KMS-11 (cell line): ENCODE measurements at regions not wholly inside any gene's neighbourhood (a gene's known extent, or its start where the extent isn't known, plus 50 kb on each side); places are given as distances from the start of the nearest gene placed in this dataset.

Source experiments
- H2AFZ ChIP-seq: fragments of 200-600 bp; sonication (generic); 2 replicates; pipeline ENCODE4 v1.6.1; 2016; ENCODE audit warnings: antibody characterized with exemption, mixed run types, low read depth
- H3K27ac ChIP-seq: fragments of 200-600 bp; sonication (generic); 2 replicates; pipeline ENCODE4 v1.6.1; 2016; ENCODE audit warnings: mild to moderate bottlenecking, mixed run types
- H3K27me3 ChIP-seq: fragments of 200-600 bp; sonication (generic); 2 replicates; pipeline ENCODE4 v1.6.1; 2017; ENCODE audit warnings: mild to moderate bottlenecking, low read depth, mixed run types, moderate library complexity; ENCODE audit not compliant: insufficient read depth
- H3K36me3 ChIP-seq: fragments of 200-600 bp; sonication (generic); 2 replicates; pipeline ENCODE4 v1.6.1; 2017; ENCODE audit warnings: mild to moderate bottlenecking, mixed run types; ENCODE audit not compliant: insufficient read depth
- H3K4me1 ChIP-seq: fragments of 200-600 bp; sonication (generic); 2 replicates; pipeline ENCODE4 v1.6.1; 2016; ENCODE audit warnings: mild to moderate bottlenecking, low read depth, mixed run types; ENCODE audit not compliant: poor library complexity, severe bottlenecking
- H3K4me2 ChIP-seq: fragments of 200-600 bp; sonication (generic); 2 replicates; pipeline ENCODE4 v1.7.0; 2016; ENCODE audit warnings: mild to moderate bottlenecking, mixed run types
- H3K4me3 ChIP-seq: fragments of 200-600 bp; sonication (generic); IDR thresholded peaks from 2 replicates; pipeline ENCODE4 v1.6.1; 2017; ENCODE audit warnings: low read depth, low read length, mixed read lengths; ENCODE audit not compliant: insufficient read depth
- H3K79me2 ChIP-seq: fragments of 200-600 bp; sonication (generic); 2 replicates; pipeline ENCODE4 v1.6.1; 2016; ENCODE audit warnings: low read depth, mixed run types; ENCODE audit not compliant: insufficient read depth
- H3K9ac ChIP-seq: fragments of 200-600 bp; sonication (generic); 2 replicates; pipeline ENCODE4 v1.6.1; 2016; ENCODE audit warnings: mild to moderate bottlenecking, mixed run types
- H4K20me1 ChIP-seq: fragments of 200-600 bp; sonication (generic); 2 replicates; pipeline ENCODE4 v1.6.1; 2016; ENCODE audit warnings: mild to moderate bottlenecking, mixed run types; ENCODE audit not compliant: insufficient read depth
- TF ChIP-seq, protein P1 (sequence below): fragments of 200-600 bp; sonication (generic); conservative IDR thresholded peaks from 2 replicates; pipeline ENCODE4 v1.6.1; 2017; ENCODE audit warnings: low read depth, mild to moderate bottlenecking, antibody characterized with exemption, low read length, moderate library complexity, mixed read lengths

DNA sequence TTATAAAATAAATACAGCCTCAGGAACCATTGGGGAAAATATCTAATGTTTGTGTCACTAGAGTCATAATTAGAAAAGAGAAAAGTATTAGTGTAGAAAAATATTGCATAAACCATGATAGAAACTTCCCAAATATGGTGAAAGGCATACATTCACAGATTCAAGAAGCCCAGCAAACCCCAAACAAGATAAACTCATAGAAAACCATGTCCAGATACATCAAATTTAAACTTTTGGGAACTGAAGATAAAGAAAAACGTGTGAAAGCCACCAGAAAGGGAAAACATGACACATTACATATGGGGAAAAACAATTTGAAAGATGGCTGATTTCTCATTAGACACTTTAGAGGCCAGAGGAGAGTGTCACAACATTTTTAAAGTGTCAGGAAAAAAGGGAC, 236.5 kb upstream of the FN1 start:
- Histone ChIP-seq H3K9ac (no peak overlapping the region), H3K4me1 (peaks cover 7% of the 10 kb centered on the region), H4K20me1 (no peaks in the 10 kb centered on the region), H3K4me2 (no peak overlapping the region), H3K4me3 (no peak overlapping the region), H3K27ac (no peak overlapping the region), H2AFZ (no peak overlapping the region), H3K36me3 (no peaks in the 10 kb centered on the region), H3K79me2 (no peaks in the 10 kb centered on the region), H3K27me3 (no peaks in the 10 kb centered on the region)
- TF ChIP-seq, protein P1, sequence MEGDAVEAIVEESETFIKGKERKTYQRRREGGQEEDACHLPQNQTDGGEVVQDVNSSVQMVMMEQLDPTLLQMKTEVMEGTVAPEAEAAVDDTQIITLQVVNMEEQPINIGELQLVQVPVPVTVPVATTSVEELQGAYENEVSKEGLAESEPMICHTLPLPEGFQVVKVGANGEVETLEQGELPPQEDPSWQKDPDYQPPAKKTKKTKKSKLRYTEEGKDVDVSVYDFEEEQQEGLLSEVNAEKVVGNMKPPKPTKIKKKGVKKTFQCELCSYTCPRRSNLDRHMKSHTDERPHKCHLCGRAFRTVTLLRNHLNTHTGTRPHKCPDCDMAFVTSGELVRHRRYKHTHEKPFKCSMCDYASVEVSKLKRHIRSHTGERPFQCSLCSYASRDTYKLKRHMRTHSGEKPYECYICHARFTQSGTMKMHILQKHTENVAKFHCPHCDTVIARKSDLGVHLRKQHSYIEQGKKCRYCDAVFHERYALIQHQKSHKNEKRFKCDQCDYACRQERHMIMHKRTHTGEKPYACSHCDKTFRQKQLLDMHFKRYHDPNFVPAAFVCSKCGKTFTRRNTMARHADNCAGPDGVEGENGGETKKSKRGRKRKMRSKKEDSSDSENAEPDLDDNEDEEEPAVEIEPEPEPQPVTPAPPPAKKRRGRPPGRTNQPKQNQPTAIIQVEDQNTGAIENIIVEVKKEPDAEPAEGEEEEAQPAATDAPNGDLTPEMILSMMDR, result no peak

DNA sequence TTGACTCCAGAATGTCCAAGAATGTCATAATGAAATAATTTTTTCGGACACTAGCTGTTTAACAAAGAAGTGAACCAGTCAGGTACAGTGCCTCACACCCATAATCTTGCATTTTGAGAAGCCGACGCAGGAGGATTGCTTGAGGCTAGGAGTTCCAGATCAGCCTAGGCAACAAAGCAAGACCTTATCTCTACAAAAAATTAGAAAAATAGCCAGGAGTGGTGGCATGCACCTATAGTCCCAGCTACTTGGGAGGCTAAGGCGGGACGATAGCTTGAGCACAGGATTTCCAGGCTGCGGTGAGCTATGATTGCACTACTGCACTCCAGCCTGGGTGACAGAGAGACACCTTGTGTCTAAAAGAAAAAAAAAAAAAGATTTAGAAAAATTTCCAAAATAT, 235.8 kb upstream of the FN1 start:
- no peak overlapping the region for H3K4me3 ChIP-seq
- H3K79me2 ChIP-seq, result no peaks in the 10 kb centered on the region
- TF ChIP-seq, protein P1, result no peak
- no peak overlapping the region for H3K9ac ChIP-seq
- peaks cover 7% of the 10 kb centered on the region for H3K4me1 ChIP-seq
- H3K27me3 ChIP-seq, result no peaks in the 10 kb centered on the region
- no peak overlapping the region for H2AFZ ChIP-seq
- no peaks in the 10 kb centered on the region for H3K36me3 ChIP-seq
- no peaks in the 10 kb centered on the region for H4K20me1 ChIP-seq
- H3K4me2 ChIP-seq, result no peak overlapping the region
- H3K27ac ChIP-seq, result no peak overlapping the region

DNA sequence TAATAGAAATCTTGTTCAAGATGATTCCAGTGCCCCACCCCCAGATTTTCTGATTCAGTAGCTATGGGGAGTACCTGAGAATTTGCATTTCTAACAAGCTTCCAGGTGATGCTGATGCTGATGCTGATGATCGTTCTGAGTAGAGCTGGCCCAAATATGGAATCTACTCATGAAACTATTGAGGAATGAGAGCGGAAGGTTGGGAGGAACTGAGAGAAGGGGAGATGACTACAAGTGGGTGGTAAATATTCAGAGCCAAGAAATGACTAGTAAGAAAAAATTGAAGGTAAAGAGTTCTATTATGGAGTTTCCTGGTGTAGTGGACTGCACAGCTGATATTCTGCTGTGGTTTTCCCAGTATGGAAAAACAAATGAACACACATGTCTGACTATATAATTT, 235.4 kb upstream of the FN1 start:
- Histone ChIP-seq H3K4me1 (peaks cover 7% of the 10 kb centered on the region), H3K36me3 (no peaks in the 10 kb centered on the region), H3K9ac (no peak overlapping the region), H3K27ac (no peak overlapping the region), H3K27me3 (no peaks in the 10 kb centered on the region), H3K4me2 (no peak overlapping the region), H4K20me1 (no peaks in the 10 kb centered on the region), H3K4me3 (no peak overlapping the region), H2AFZ (no peak overlapping the region), H3K79me2 (no peaks in the 10 kb centered on the region)
- TF ChIP-seq, protein P1, result no peak

DNA sequence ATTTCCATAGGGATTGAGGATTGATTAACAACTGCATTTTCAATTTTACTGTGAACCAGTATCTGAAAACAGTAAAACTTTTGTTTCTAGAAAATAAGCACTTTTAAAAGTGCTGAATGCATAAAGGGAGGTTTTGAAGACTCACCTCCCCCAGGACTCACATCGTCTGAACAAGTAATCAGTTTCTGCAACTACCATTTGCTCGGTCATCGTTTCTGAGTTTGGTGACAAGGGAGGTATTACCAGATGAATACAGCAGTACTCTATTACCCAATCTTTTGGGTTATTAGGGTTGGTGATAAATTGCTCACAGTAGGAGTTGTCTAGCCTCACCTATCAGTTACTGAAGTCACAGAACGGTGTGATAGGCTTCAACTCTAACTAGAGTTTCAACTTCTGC, 234.5 kb upstream of the FN1 start:
- Histone ChIP-seq H3K79me2 (no peaks in the 10 kb centered on the region), H3K36me3 (no peaks in the 10 kb centered on the region), H4K20me1 (no peaks in the 10 kb centered on the region), H3K4me2 (no peak overlapping the region), H3K9ac (no peak overlapping the region), H3K4me3 (no peak overlapping the region), H3K27ac (no peak overlapping the region), H2AFZ (no peak overlapping the region), H3K27me3 (no peaks in the 10 kb centered on the region), H3K4me1 (peaks cover 7% of the 10 kb centered on the region)
- TF ChIP-seq, protein P1, result no peak

DNA sequence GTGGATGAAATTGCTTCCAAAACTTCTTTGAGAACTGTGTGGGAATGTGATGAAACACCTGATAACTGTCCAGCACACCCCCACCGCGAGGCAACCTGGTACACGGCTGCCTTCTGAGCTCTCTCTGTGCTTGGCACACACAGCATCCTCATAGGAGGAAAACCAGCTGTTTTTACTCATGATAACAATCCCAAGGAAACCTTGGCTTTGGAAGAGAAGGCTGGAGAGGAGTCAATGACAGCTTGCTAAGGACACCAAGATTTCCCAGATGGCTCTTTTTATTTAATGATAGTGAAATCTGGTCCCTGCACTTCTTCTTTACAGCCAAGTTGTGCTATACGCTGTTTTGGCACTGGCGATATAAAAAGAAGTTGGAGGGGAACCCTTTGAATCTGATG, 232.5 kb upstream of the FN1 start:
- Histone ChIP-seq H3K27me3 (no peaks in the 10 kb centered on the region), H3K79me2 (no peaks in the 10 kb centered on the region), H3K4me2 (no peak overlapping the region), H3K4me3 (no peak overlapping the region), H4K20me1 (no peaks in the 10 kb centered on the region), H2AFZ (no peak overlapping the region), H3K4me1 (peaks cover 7% of the 10 kb centered on the region), H3K9ac (no peak overlapping the region), H3K27ac (no peak overlapping the region), H3K36me3 (no peaks in the 10 kb centered on the region)
- TF ChIP-seq, protein P1, result no peak
